ENCODE measurements at regions not wholly inside any gene's neighbourhood (a gene's known extent, or its start where the extent isn't known, plus 50 kb on each side); places are given as distances from the start of the nearest gene placed in this dataset.

- no peak for TF ChIP-seq ETV6 (CRISPR knock-in tag; conservative IDR thresholded peaks at IDR 0.05)
- TF ChIP-seq ZNF570 (CRISPR knock-in tag; IDR thresholded peaks at IDR 0.05; ENCODE audit: borderline replicate concordance), result no peak
- TF ChIP-seq SUZ12 (IDR thresholded peaks at IDR 0.05; ENCODE audit: low read depth, low read length), result no peak
- TF ChIP-seq ZBTB33 (CRISPR knock-in tag; IDR thresholded peaks at IDR 0.05), result no peak
- TF ChIP-seq CTCF (CRISPR knock-in tag; IDR thresholded peaks at IDR 0.05), result no peak
- no peak for TF ChIP-seq MXI1 (IDR thresholded peaks at IDR 0.05; ENCODE audit: borderline replicate concordance, low read depth, low read length)
- no peak for TF ChIP-seq POLR2G (IDR thresholded peaks at IDR 0.05; ENCODE audit: low read depth, low read length)
Observed at GRCh38 chr11:80610516-80610915, 1169.7 kb upstream of the TENM4 start.
